ENCODE measurements at regions not wholly inside any gene's neighbourhood (a gene's known extent, or its start where the extent isn't known, plus 50 kb on each side); places are given as distances from the start of the nearest gene placed in this dataset. TPM values are rescaled to one million over a fixed set of nuclear protein-coding genes. Genes with fewer than 3 reads are reported as not detected.

DNA sequence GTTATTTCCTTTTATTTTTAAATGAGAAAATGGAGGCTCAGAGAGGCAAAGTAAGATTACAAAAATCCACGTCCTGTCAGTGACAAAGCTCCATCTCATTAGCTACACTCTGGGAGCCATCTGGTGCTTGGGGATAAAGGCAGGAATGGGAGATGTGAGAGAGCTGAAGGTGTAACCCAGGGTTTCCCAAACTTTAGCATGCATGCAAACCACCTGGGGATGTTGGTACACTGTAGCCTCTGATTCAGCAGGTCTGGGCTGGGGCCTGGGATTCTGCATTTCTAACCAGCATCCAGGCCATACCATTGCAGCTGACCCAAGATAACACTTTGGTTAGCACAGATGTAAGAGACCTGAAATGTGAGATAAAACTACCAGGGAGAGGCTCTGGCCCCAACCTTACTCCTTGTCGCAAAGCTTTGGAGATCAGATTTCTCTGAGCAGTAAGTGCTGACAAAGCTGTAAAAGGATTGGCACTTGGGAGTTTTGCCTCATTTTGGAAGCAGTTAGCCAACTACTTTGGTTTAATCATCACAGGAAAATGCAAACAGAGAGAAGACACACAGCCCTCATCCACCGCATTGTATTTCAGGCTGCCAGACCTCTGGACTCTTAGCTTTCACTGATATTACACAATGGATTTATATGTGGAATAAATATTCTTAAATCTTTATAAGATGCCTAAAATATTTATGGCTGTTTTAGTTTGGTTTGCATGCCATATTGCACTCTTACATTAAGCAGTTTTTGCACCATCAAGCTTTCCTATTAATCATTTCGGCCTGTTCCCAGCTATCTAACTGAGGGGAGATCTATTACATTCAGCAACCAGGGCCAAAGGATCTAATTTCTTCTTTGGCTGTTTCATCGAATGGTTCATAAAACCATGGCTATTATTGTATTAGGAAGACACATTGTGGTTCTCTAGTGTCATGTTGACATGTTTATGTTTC lies 263.0 kb downstream of the EBLN2 start:
- TF ChIP-seq, protein P1, sequence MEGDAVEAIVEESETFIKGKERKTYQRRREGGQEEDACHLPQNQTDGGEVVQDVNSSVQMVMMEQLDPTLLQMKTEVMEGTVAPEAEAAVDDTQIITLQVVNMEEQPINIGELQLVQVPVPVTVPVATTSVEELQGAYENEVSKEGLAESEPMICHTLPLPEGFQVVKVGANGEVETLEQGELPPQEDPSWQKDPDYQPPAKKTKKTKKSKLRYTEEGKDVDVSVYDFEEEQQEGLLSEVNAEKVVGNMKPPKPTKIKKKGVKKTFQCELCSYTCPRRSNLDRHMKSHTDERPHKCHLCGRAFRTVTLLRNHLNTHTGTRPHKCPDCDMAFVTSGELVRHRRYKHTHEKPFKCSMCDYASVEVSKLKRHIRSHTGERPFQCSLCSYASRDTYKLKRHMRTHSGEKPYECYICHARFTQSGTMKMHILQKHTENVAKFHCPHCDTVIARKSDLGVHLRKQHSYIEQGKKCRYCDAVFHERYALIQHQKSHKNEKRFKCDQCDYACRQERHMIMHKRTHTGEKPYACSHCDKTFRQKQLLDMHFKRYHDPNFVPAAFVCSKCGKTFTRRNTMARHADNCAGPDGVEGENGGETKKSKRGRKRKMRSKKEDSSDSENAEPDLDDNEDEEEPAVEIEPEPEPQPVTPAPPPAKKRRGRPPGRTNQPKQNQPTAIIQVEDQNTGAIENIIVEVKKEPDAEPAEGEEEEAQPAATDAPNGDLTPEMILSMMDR (IDR thresholded peaks at IDR 0.05; ENCODE audit: insufficient read depth, low read length): no peak
- peak; percentile 75 for DNase-seq (ENCODE audit: low read depth)

DNA sequence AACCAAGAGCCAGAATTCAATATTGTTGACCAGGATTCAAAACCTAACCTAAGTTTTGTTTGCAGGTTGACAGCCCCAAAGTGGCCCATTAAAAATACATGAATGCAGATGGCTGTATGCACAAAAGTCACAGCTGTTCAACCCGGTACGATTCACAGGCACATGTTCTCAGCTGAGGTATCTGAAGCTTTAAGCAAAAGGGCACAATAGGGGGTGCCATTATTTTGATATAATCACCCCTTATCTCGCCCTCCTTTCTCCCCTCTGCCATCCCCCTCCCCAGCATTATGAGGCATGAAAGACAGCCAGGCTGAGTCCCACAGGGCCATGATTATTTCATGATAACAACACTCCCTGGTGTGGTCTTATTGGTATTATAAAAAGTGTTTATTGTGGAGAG lies 264.9 kb downstream of the EBLN2 start:
- DNase-seq (ENCODE audit: low read depth): no peak

More for the DNA sequence above, 263.0 kb downstream of the EBLN2 start:
- H3K4me3 ChIP-seq (ENCODE audit: low read depth, low read length): no peak overlapping the region

DNA sequence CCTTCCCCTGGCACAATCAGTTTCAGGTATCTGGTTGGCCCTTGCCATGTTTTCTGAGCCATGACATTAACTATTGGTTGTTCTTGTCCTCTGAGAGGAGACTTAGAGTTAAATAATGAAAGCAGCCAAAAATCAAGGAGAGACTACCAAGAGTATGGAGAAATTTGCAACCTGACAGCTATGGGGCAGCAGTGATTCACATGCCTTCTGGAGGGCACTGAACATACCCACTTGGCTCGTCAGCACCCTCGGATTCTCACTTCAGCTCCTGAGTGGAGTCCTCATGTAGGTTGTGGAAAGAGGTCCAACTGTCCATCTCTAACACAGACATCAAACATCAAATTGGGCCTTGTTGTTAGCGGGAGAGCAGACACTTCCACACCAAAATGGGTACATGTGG lies 265.6 kb downstream of the EBLN2 start:
- DNase-seq (ENCODE audit: low read depth): no peak
- TF ChIP-seq, protein P1 (IDR thresholded peaks at IDR 0.05; ENCODE audit: insufficient read depth, low read length): no peak
- no peak overlapping the region for H3K4me3 ChIP-seq (ENCODE audit: low read depth, low read length)

More for the DNA sequence above, 264.9 kb downstream of the EBLN2 start:
- TF ChIP-seq, protein P1 (IDR thresholded peaks at IDR 0.05; ENCODE audit: insufficient read depth, low read length): no peak
- no peak overlapping the region for H3K4me3 ChIP-seq (ENCODE audit: low read depth, low read length)

Small RNAs in the stretch of these regions (small RNA-seq; reads per million reads assigned to genes)
- gene RNU6-1270P: not detected

Measured in fibroblast of the aortic adventitia (primary cell).